Osteoblast (primary cell): ENCODE measurements at regions not wholly inside any gene's neighbourhood (a gene's known extent, or its start where the extent isn't known, plus 50 kb on each side); places are given as distances from the start of the nearest gene placed in this dataset.

Experiments used
- DNase-seq: peaks from one replicate; pipeline ENCODE4 v3.0.0; 2011; ENCODE audit warnings: low spot score, mixed read lengths; ENCODE audit not compliant: insufficient read length; ENCODE audit errors: missing footprints
- H2AFZ ChIP-seq: 2 replicates; pipeline ENCODE4 v1.6.0; 2011; ENCODE audit warnings: mild to moderate bottlenecking, low read length
- H3K27ac ChIP-seq: 2 replicates; pipeline ENCODE4 v1.5.1; 2011; ENCODE audit warnings: mild to moderate bottlenecking, low read depth, low read length, moderate library complexity
- H3K27me3 ChIP-seq: 2 replicates; pipeline ENCODE4 v1.6.0; 2012; ENCODE audit warnings: mild to moderate bottlenecking, control low read depth, inconsistent platforms, low read length, moderate library complexity; ENCODE audit not compliant: insufficient read depth
- H3K36me3 ChIP-seq: 2 replicates; pipeline ENCODE4 v1.5.1; 2011; ENCODE audit warnings: mild to moderate bottlenecking, low read length, control low read depth, moderate library complexity; ENCODE audit not compliant: insufficient read depth
- H3K4me1 ChIP-seq: 2 replicates; pipeline ENCODE4 v1.5.1; 2011; ENCODE audit warnings: mild to moderate bottlenecking, low read length, control low read depth, moderate library complexity; ENCODE audit not compliant: insufficient read depth
- H3K4me2 ChIP-seq: 2 replicates; pipeline ENCODE4 v1.6.0; 2011; ENCODE audit warnings: mild to moderate bottlenecking, low read length; ENCODE audit not compliant: insufficient read depth
- H3K4me3 ChIP-seq: fragments of 200-600 bp; sonication (generic); 3 replicates; pipeline ENCODE4 v1.5.1; 2012; ENCODE audit warnings: mild to moderate bottlenecking, low read length, inconsistent platforms; ENCODE audit not compliant: insufficient read depth
- H3K79me2 ChIP-seq: 2 replicates; pipeline ENCODE4 v1.6.0; 2012; ENCODE audit warnings: mild to moderate bottlenecking, low read length, control low read depth, inconsistent platforms; ENCODE audit not compliant: insufficient read depth
- H3K9me3 ChIP-seq: 2 replicates; pipeline ENCODE4 v1.5.1; 2011; ENCODE audit warnings: low read depth, low read length, control low read depth
- H4K20me1 ChIP-seq: 2 replicates; pipeline ENCODE4 v1.6.0; 2012; ENCODE audit warnings: mild to moderate bottlenecking, low read length, control low read depth; ENCODE audit not compliant: insufficient read depth
- TF ChIP-seq, protein P1 (sequence below): IDR thresholded peaks from 2 replicates; pipeline ENCODE4 v1.5.1; 2011; ENCODE audit warnings: mild to moderate bottlenecking, low read depth, low read length, moderate library complexity; ENCODE audit errors: extremely low read depth

DNA sequence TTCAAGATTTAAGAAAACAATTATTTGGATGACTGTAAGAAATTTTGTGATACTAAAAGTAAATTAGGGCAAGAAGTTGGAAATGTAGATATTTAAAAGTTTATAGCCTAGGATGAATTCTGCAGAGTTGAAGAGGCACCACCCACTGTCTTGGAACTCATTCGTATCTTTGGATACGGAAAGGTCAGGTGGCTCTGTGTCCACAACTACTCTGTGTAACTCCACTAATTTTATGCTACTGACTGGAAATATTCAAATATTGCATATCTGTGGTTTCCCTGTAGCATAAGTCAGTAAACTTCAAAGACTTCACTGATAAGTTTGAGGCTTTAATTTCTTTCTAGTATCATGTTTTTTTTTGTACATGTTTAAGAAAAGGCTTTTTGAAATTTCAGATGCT is 156.9 kb upstream of the RPRM start:
- no peaks in the 10 kb centered on the region for H3K27me3 ChIP-seq
- H3K9me3 ChIP-seq: no peaks in the 10 kb centered on the region
- no peaks in the 10 kb centered on the region for H4K20me1 ChIP-seq
- no peaks in the 10 kb centered on the region for H3K4me1 ChIP-seq
- no peak overlapping the region for H3K4me3 ChIP-seq
- no peak overlapping the region for H3K27ac ChIP-seq
- no peak overlapping the region for H2AFZ ChIP-seq
- H3K4me2 ChIP-seq: no peak overlapping the region
- TF ChIP-seq, protein P1, sequence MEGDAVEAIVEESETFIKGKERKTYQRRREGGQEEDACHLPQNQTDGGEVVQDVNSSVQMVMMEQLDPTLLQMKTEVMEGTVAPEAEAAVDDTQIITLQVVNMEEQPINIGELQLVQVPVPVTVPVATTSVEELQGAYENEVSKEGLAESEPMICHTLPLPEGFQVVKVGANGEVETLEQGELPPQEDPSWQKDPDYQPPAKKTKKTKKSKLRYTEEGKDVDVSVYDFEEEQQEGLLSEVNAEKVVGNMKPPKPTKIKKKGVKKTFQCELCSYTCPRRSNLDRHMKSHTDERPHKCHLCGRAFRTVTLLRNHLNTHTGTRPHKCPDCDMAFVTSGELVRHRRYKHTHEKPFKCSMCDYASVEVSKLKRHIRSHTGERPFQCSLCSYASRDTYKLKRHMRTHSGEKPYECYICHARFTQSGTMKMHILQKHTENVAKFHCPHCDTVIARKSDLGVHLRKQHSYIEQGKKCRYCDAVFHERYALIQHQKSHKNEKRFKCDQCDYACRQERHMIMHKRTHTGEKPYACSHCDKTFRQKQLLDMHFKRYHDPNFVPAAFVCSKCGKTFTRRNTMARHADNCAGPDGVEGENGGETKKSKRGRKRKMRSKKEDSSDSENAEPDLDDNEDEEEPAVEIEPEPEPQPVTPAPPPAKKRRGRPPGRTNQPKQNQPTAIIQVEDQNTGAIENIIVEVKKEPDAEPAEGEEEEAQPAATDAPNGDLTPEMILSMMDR: no peak
- H3K36me3 ChIP-seq: no peaks in the 10 kb centered on the region
- no peaks in the 10 kb centered on the region for H3K79me2 ChIP-seq
- no peak for DNase-seq

DNA sequence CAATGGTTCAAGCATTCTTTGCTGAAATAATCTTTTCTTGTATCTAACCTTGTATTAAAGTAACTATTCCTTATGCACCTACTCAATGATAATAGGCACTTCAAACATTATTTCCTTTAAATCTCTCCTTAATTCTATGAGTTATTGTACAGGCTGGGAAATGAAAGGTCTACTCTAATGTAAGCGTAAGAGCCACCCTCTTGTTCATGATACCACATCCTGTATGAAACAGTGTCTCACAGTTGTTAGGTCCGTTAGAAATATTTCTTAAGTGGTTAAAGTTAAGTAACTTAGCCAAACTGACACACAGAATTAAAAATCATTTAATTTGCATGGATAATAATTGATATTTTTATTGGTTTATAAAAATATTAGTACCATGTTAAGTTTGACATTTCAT is 162.5 kb upstream of the RPRM start:
- Histone ChIP-seq H3K9me3 (no peaks in the 10 kb centered on the region), H4K20me1 (no peaks in the 10 kb centered on the region), H3K79me2 (no peaks in the 10 kb centered on the region), H3K4me3 (no peak overlapping the region), H3K27me3 (no peaks in the 10 kb centered on the region), H2AFZ (no peak overlapping the region), H3K4me2 (no peak overlapping the region), H3K36me3 (no peaks in the 10 kb centered on the region), H3K4me1 (no peaks in the 10 kb centered on the region), H3K27ac (no peak overlapping the region)
- no peak for DNase-seq
- TF ChIP-seq, protein P1: no peak

DNA sequence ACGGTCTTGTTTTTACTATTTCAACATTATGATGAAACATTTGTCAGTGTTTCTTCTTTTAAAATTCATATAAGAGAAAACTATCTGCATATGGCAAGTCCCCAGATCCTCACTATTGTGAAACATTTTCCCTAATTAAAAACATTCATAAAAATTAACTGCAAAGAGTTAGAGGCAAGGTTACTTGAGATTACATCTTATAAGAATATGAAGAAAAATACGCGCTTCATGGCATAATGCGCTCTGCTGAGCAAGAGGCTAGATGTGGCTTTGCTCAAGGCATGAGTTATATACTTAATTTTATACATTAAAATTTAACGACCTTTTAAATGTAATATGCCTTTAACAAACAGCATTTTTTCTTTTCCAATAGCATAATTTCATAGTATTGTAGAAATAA is 166.4 kb upstream of the RPRM start:
- H3K27me3 ChIP-seq: no peaks in the 10 kb centered on the region
- H4K20me1 ChIP-seq: no peaks in the 10 kb centered on the region
- no peak overlapping the region for H3K27ac ChIP-seq
- no peaks in the 10 kb centered on the region for H3K4me1 ChIP-seq
- no peaks in the 10 kb centered on the region for H3K36me3 ChIP-seq
- TF ChIP-seq, protein P1: no peak
- H2AFZ ChIP-seq: no peak overlapping the region
- H3K4me2 ChIP-seq: no peak overlapping the region
- H3K4me3 ChIP-seq: no peak overlapping the region
- no peaks in the 10 kb centered on the region for H3K79me2 ChIP-seq
- no peak for DNase-seq
- no peaks in the 10 kb centered on the region for H3K9me3 ChIP-seq

DNA sequence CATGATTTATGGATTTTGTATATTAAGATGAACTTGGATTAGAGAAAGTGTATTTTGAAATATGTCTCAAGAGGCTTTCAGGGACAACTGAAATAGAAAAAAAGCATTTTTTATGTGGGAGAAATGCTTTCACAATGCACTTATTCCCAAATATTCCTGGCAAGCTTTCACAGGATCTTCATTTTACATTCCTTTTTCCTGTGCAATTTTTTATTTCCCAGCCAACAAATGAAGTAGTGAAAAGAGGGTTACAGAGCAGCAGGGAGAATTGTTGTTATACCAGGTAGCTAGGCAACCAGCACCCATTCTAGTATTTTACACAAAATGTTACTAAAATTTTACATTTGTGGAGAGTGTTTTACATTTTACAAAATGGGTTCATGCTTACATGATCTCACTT is 167.0 kb upstream of the RPRM start:
- H4K20me1 ChIP-seq: no peaks in the 10 kb centered on the region
- H3K4me3 ChIP-seq: no peak overlapping the region
- no peak for DNase-seq
- H2AFZ ChIP-seq: no peak overlapping the region
- H3K4me2 ChIP-seq: no peak overlapping the region
- H3K9me3 ChIP-seq: no peaks in the 10 kb centered on the region
- H3K4me1 ChIP-seq: no peaks in the 10 kb centered on the region
- no peaks in the 10 kb centered on the region for H3K27me3 ChIP-seq
- TF ChIP-seq, protein P1: no peak
- H3K79me2 ChIP-seq: no peaks in the 10 kb centered on the region
- no peak overlapping the region for H3K27ac ChIP-seq
- no peaks in the 10 kb centered on the region for H3K36me3 ChIP-seq
